Stimulated activated CD4-positive, alpha-beta T cell treated with anti-CD3 and anti-CD28 coated beads, TNF-alpha, amount 100 ng/mL, for 1 hour (primary cell): ENCODE measurements at regions not wholly inside any gene's neighbourhood (a gene's known extent, or its start where the extent isn't known, plus 50 kb on each side); places are given as distances from the start of the nearest gene placed in this dataset.

Experiments
- DNase-seq, 3 donors: peaks; one replicate each; pipeline ENCODE4 v3.0.0-alpha.2; 2020; ENCODE audit warnings: low read depth in 3 of 3, low spot score in 1 of 3

DNA sequence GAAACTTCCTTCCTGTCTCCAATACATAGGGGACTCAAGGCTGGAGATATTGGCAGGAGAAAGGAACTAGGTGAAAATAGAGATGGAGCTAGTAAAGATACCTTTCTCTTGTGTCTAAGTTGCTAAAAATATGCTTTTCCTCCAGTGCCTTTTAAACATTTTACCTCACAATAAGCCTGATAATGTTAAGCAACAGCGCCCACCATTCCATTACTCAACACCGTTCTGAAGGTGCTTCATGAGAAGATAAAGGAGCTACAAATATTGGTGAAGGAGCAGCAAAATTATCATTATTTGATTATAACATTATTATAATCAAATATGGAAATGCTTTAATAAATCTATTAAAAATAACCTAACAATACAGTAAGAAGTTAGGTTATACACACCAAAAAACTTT is 83.6 kb upstream of the BARX2 start:
- no peak for DNase-seq

DNA sequence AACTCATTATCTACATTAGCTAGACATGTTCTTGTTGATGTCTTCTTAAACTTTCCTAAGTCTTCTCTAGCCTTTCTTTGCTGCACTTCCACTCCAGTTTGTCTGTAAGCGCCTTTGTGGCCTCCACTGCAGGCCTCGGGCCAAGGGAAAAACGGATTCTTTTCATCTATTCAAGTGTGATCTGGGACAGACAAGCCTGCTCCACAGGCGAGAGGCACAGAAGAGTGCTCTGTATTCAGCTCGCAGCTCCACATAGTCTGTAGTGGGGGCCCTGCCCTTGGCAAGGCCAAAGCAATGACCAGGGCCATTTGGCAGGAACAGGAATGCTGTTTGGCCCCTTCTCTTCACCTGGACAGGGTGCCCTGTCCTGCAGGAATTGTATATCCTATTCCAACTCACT is 84.1 kb upstream of the BARX2 start:
- no peak for DNase-seq

DNA sequence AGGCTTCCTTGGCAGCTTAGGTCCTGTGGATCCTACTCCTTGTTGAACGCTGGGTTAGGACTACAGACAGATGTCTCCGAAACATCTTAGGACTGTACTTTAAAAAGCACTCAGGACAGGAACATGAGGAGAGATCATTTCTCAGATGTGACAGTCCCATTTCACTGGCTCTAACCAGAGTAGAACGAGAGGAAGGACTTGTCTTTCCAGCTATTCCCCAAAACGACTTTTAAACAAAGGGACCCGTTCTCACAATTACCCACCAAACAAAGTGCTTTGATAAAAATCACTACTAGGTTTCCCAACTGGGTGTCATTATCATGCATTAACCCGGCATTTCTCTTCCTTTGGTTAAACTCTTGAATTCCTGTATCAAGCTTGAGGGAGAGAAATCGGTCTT is 84.7 kb upstream of the BARX2 start:
- DNase-seq: no peak

DNA sequence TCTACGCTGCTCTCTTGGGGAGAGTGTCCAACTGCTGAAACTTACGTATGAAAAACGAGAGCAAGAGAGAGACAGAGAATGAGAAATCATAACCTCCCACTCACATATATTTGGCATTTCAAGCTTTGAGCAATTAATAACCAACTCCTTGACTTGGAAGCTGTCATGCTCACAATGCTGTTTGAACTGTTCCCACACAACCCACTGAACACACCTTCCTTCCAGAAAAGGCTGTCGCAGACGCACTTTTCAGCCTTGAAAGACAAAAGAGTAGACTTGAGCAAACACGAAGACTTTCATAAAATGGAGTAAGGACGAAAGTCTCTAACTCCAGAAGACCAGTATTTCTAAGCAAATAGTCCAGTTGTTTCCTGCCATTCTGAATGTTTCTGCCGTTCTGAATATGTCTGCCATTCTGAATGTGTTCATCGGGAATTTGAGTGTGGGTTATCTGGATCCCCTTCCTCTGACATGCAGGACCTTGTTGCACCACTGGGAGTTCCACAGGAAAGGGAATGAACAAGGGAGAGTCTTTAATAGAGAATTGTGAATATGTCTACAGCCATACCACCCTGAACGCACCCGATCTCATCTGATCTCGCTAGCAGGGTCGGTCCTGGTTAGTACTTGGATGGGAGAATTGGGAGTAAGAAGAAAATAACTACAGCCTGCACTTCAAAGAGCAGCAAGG is 86.2 kb upstream of the BARX2 start:
- no peak for DNase-seq

DNA sequence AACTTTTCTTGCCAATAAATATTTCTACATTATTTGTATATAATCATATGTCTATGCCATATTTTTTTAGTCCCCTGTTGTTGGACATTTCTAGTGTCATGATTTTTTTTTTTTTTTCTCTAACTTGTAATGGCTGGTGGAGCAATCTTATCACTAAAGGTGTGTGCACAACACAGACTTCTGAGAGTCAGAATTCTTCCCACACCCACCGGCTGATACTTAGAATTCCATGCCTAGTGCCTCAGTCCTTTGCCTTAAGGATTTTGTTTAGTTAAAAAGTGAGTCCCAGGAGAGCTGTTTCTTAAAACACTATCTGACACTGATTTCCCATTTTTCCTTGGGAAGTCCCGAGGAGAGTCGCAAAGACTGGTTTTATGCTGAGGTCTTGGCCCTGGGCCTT is 87.7 kb upstream of the BARX2 start:
- no peak for DNase-seq

DNA sequence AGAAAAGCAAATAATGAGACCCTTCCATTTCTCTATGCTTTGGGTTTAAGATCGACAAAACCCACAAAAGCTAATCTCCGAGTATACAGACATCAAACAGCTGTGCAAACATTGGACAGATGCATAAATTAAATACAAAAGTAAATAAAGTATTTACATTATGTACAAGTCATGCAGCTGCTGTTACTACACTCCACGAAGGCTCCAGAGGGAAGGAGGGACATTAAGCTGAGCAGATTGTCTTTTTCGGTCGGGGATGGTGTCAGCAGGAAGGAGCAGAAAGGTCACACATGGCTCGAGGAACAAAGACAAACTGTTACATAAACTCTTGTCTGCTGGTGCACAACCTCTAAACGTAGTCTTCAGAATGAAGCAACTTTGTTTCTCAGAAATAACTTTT is 88.8 kb upstream of the BARX2 start:
- no peak for DNase-seq

DNA sequence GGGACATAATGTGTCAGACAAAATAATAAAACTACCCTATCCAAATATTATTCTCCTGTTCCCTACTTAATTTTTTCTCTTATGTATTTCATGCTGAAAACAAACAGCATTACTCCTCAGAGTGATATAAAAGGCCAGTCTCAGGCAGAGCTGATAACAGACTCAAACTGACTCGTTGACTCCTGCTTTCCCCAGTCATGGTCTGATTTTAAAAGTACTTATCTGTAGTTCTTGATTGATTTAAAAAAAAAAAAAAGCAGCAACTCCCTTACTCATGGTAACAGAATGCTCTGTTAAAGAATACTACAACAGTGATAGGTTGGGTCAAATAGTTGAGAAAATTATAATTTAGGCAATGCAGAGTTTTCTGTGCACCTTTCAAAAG is 90.3 kb upstream of the BARX2 start:
- DNase-seq: no peak

DNA sequence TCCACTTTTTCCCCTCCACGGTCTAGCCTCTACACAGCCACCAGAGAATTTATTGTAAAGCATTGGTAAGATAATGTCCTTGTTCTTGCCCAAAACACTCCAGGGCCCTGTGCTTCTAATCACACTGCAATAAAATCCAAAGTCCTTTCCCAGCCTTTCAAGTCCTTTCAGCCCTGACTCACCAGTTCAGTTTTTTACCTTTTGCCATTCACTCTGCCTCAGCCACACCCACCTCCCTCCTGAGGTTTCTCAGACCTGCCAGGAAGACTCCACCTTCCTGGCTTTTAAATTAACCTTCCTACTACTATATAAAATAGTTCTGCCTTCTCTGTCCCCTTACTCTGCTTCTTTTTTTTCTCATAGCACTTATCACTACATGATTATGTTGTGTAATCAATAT is 91.0 kb upstream of the ARHGAP32 start:
- no peak for DNase-seq

DNA sequence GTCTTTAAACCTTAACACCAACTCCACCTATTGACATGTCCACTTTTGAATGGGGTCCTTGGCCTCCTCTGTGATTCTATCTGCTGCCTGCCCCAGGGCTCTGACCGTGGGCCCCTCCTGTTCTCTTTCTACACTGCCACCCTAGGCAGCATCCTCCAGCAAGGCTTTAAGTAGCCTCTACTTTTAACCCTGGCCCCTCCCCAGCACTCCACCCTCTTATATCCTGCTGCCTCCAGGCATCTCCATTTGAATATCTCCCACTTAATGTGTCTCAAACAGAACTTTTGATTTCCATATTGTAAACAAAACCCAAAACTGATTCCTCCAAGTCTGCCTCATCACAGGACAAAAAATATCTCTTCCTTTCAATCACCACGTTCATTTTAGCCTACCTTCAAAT is 90.5 kb upstream of the ARHGAP32 start:
- no peak for DNase-seq

DNA sequence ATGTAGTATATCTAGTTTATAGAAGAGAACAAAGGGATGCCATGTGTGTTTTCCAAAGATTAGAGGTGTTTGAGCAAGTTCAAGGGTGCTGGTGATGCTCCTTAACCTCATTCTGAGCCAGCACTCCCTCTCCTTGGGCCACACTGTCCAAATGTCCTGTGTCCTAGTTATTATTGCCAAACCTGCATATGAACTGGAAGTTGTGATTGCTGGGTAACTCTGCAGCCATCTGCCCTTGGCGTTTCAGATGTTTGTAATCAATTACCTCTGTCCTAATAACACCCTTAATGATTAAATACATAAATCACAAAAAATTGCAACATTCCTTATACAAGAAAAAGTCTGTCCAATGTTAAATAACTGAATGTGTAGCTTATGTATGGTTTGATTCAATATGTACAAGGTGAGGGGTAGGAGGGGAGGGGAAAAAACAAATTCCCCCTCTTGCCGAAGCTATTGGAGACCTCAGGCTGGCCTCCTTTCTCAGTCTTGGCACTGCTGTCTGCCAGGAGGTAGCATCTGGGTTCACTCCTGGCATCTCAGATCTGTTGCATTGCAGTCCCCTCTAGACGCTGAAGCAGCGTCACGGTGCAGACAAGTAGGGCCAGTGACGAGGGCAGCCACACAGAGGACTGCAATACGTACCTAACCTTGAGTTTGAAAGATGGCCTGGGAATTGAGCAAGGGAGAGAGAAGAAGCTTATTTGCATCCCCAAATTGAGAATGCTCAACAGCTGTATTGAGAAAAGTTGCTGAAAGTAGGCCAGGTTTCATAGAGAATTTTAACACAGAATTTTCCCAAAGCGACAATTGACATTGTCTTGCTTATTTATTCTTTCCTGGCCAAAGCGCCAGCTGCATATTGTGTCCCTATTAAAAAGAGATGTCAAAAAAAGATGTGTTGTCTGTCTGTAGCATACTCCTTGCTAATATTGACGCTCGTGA is 89.6 kb upstream of the ARHGAP32 start:
- DNase-seq: no peak

DNA sequence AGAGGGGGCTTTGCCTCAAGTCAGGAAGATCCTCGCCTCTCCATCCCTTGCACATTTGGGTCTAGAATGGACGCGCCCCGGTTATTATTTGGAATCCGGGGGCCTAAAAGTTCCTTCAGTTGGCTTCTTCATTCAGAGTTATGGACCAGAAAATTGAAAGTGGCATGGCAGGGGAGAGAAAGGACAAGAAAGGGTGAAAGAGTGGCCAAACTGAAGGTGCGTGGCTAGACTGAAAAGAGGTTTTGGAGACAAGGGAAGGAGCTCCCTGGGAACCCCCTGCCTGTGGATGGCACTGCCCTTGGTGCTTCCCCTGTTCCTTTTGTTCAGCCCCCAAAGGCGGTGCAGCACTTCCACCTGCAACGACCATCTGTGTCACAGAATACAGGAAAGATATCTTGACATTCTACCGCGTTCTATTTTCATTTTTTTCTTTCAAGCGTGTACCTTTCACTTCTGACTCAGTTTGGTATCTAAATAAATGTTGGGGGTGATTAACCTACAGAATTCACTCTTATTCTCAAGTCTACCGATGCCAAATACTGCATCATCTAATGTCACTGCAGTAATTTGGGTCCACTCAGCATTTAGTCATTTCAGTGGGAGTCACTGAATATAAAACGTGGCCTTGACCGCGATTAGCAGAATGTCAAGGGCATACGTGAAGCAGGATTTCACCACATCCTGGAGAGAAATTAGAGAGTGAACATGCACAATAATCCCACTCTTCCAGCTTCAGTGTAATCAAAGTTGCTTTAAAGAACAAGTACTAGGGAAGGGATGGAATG is 88.1 kb upstream of the ARHGAP32 start:
- DNase-seq: peak in 1 of 3 donors; percentile 3

DNA sequence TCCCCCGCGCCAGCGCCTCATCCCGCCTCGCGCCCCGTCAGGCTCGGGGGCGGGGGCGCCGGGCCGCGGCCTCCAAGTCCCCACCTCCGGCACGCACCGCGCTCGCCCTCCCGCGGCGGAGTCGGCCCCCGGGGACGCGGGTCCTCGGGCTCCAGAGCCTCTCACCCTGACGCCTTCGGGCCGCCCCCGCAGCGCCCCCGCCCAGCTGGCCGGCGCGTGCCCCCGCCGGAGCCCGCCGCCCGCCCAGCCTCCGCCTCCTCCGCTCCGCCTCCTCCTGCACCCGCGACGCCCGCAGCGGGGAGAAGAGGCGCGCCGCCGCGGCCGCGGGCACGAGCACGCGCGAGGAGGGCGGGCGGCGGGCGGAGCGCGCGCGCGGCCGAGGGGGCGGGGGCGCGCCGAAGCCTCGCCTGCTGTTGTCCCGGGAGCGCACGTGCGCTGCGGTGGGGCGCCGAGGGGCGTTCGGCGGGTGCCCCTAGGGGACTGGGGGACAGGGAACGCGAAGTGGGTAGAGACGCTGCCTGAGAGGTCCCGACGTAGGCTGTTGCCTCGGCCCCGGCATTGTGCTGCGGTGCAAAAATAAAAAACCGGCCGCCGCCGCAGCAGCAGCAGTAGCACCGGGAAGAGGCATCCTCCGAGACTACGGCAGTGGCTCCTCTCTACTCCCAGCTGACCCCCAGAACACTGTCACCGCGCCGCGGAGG is 87.4 kb upstream of the ARHGAP32 start:
- peak; percentile 18 to 54 (median 50) for DNase-seq

DNA sequence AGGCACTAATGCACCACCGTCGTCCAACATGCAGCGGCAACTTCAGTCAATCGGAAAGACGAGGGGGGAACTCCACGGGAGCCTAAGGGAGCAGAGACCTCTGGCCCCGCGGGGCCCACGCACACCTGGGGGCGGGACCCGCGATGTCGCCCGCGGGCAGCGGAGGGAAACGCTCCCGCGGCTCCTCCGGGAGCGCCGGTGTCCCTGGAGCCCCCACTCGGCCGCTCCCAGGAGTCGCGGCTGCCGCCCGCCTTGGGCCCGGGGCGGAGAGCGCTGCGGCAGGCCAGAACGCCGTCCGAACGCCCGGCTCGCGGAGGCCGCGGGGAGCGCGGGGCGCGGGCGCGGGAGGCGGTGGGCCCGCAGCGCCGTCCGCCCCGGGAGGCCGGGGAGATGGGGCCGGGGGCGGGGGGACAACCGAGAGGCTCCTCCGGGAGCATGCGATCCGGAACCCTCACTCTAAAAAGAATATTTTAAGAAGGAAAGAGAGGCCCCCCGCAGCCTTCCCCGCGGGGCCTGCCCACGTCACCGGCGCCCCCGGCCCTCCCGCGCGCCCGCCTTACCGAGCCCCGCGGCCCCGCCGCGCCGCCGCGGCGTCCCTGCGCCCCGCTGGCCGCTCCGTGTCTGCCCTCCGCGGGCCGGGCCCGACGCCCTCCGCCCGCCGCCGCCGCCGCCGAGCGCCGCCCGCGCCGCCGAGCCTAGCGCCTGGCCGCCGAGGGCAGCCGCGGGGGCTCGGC is 86.6 kb upstream of the ARHGAP32 start:
- DNase-seq: peak in 1 of 3 donors; percentile 1

DNA sequence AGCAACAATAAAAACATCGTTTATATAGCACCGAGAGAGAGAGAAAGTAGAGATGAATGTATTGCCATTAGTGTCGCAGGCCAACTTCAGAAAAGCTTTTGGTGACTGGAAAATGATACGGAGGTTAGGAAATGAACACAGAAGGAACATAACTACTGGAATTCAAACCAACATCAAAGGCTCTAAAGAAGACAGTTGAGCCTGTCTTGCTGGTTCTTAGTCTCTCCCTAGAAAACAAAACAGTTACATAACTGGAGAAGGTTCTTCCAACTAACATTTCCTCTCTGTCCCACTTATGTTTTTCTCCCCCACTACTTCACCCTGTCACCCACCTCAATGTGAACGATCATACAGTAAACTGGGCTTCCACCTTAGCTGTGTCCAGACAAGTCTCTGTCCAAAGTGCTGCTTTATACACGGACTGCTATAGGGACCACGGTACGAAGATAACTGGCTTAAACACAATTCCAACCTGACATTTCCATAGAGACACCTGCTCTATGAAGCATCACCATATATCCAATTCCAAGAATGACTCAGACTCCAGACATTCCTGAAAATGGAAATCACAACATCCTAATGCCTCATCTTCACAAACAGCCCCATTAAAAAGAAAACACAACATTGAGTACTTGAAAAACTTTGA is 85.2 kb upstream of the ARHGAP32 start:
- DNase-seq: no peak

DNA sequence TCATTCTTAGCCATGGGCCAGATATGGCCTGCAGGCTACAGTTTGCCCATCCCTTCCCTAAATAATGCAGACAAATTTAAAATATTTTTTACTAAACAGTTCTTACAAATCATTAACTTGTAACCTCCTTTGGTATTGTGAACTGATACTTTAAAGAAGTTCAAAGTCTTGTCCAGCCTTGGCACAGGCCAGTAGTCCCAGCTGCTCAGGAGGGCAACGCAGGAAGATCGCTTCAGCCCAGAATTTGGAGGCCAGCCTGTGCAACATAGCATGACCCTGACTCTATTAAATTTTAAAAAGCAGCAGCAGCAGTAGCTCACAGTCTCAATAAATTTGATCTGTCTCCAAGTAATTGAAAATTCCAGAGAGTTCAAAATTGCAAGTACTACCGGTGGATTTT is 83.7 kb upstream of the ARHGAP32 start:
- no peak for DNase-seq

DNA sequence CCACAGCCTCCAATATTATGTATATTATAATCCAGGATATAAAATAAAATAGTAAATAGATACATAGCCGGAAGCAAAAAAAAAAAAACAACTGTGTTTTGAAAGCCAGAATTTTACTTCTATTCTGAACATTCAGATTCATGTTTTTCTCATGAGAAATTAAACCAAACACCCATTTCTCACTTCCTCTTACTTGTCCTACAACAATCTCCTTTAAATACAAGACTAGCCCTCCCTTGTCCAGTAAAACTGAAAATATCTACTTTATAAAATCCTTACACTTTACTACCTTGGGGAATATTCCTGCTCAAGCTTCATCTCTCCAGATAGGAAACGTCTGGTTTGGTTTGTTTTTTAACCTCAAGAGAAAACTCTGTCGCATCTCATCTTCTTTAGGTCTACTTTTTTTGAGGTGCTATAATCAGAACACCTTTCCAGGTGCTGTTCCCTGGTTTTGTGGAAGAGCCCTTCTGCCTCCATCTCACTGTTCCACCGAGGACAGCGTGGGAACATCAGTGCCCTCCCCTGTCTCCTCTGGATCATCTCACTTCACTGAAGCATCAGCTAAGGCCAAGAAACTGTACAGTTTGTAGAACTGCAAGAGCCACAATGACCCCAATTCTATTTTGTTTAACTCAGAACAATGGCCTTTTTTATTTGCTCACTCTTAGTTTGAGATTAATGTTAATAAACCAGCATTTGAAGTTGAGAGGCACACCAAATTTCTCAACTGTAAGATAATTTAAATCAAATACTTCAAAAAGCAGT is 82.0 kb upstream of the ARHGAP32 start:
- DNase-seq: no peak

DNA sequence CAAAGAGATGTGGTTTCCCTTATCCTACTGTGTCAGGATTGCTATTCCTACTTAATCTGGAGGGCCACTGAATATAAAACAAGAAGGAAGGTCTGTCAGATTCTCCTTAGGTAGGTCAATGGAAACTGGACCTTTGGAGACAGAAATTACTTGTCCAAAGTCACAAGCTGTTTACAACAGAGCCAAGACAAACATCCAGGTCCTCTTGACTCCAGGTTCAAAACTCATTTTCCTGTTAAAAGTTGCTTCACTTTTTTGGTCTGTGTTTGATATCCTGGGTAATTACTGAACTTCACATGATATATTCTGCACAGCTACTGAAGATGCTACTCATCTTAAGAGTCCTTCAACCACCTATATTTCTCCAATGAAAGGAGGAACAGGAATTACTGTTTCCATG is 81.2 kb upstream of the ARHGAP32 start:
- DNase-seq: no peak

DNA sequence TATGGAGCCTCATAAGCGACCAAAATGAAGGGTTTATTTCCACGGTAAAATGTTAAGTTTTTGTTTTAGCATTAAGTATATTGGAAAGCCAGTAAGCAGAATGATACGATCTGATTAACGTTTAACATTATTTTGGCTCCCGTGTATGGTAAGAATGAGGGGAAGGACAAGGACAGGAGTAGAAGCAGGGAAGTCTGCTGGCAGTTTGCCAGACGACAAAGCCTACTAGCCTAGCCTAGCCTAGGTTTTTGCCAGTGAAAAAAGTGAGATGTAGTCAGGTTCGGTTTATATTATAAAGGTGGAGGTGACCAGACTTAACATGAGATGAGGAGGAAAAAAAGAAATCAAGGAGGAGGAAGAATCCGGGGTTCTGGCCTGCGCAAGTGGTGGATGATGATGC is 78.9 kb upstream of the ARHGAP32 start:
- no peak for DNase-seq

DNA sequence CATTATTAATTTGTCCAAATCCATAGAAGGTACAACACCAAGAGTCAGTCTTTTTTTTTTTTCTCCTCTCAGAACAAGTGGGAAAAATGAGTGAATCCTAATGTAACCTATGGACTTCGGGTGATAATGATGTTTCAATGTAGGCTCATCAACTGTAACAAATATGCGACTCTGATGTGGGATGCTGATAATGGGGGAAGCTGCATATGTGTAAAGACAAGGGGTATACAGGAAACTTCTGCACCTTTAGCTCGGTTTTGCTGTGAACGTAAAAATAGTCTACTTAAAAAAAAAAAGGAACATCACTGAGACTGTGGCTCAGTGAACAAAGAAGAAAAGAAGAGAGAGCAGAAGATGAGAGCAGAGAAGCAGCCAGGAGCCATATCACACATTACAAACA is 78.3 kb upstream of the ARHGAP32 start:
- DNase-seq: no peak
